ENCODE measurements at regions not wholly inside any gene's neighbourhood (a gene's known extent, or its start where the extent isn't known, plus 50 kb on each side); places are given as distances from the start of the nearest gene placed in this dataset.
"Not testable (repeated sequence)": the region's sequence is repeated elsewhere in the genome, so short reads cannot be mapped to it uniquely, and the experiment has no call there.

- DNase-seq: peak; percentile 67
Observed at GRCh38 chr21:34219334-34220060, 144.3 kb upstream of the KCNE2 start.

DNA sequence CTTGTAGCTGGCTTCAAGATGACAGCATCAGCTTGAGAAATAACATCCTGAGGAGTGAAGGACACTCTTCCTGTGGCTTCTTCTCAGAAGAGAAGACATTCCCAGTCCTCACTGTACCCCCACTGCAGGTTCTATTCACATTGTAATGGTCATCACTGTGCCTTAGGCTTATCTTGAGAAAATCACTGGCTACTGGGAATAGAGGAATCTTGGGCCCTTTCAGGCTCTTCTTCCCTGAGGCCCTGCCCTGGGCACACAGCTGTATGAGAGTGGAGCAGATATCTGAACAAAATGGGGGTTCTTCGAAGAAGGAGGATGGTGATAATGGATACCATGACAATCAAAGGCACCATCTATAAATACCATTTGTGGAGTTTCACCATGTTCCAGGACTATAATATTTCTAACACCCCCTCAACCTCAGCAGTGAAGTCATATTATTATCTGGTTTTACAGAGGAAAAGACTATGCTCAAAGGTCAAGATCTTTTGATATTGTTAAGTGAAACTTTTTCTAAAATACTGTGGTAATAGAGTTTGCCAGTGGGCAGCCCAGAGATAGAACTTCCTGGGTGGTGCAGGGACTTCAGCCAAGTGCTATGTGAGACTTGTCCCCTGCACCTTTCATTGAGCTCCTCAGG, 143.1 kb upstream of the KCNE2 start:
- no peak for DNase-seq

- no peak for DNase-seq
Observed at GRCh38 chr21:34221331-34222030, 142.3 kb upstream of the KCNE2 start.

DNA sequence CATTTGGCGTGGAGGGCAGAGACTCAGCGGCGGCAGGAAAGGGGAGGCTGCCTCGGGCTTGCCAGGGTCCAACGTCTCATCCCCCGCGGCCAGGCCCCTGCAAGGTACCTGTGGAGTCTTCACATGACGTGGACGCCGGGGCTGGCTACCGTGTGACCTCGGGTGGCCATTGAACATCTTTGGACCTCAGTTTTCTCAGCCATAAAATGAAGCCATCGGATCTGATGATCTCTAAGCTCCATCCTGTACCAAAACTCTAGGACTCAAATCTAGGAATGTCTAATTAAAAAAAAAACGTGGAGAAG, 141.8 kb upstream of the KCNE2 start:
- no peak for DNase-seq

GRCh38 chr21:34223376-34223775, 140.4 kb upstream of the KCNE2 start:
- no peak for DNase-seq

- peak; percentile 69 for DNase-seq
Observed at GRCh38 chr21:34227386-34227852, 136.4 kb upstream of the KCNE2 start.

DNA sequence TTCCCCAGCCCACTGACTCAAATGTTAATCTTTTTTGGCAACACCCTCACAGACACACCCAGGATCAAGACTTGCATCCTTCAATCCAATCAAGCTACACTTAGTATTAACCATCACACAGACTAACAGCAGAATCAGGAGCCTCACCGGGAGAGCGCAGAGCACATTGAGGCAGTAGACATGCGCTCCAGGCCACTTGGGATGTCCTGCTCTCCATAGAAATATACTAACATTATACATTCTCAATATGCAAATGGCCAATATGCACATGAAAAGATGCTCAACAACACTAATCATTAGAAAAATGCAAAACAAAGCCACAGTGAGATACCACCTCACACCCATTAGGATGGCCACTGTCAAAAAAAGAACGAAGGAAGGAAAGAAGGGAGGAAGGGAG, 135.0 kb upstream of the KCNE2 start:
- no peak for DNase-seq

DNA sequence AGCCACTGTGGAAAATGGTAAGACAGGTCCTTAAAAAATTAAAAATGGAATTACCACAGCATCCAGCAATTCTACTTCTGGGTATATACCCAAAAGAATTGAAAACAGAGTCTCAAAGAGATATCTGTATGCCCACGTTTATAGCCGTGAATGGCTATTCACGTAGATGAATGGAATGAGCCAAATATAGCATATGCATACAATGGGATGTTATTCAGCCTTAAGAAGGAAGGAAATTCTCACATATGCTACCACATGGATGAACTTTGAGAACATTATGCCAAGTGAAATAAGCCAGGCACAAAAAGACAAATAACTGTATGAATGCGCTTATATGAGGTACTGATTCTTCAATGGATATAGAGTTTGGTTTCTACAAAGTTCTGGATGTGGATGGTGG, 134.5 kb upstream of the KCNE2 start:
- no peak for DNase-seq

- not testable (repeated sequence) for DNase-seq
Observed at GRCh38 chr21:34233741-34234140, 130.1 kb upstream of the KCNE2 start.

GRCh38 chr21:34235514-34235913, 128.3 kb upstream of the KCNE2 start:
- DNase-seq: no peak

GRCh38 chr21:34242973-34243372, 120.8 kb upstream of the KCNE2 start:
- DNase-seq: no peak

- DNase-seq: peak; percentile 14
Observed at GRCh38 chr21:34243562-34243961, 120.2 kb upstream of the KCNE2 start.

- no peak for DNase-seq
Observed at GRCh38 chr21:34252751-34253150, 111.1 kb upstream of the KCNE2 start.

- no peak for DNase-seq
Observed at GRCh38 chr21:34255073-34255472, 108.7 kb upstream of the KCNE2 start.

DNA sequence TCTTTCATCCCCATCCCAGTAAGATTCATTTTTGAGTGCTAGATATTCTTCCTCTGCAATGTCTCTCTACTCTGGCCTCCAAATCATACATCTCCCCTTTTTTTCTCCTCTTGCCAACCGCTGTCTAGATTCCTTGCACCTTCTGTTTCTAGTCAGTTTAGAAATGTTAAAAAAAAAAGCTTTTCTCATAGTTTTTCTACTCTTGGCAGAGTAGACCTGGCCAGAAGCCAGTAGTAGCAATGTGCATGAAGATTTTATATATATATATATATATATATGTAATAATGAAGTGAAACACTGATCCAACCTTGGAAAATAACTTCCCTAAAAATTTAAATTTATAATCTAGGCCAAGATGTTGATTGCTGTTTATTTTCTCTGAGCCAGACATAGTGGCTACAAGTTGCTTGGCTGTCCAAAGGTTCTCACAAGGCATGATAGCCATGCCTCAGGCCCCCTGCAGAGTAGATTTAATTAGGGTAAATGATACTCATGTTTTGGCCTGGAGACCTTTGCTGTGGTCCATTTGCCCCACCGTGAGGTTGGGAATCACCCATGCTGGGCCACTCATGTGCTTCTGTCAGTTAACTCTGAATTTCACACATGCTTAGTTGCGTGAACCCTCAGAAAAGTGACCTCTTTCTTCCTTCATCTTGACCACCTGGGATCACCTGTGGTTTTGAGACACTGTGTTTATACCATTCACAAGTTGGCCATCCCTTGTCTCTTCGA, 103.4 kb upstream of the KCNE2 start:
- no peak for DNase-seq

GRCh38 chr21:34261841-34262468, 101.9 kb upstream of the KCNE2 start:
- DNase-seq: no peak

GRCh38 chr21:34262469-34262845, 101.3 kb upstream of the KCNE2 start:
- no peak for DNase-seq

DNA sequence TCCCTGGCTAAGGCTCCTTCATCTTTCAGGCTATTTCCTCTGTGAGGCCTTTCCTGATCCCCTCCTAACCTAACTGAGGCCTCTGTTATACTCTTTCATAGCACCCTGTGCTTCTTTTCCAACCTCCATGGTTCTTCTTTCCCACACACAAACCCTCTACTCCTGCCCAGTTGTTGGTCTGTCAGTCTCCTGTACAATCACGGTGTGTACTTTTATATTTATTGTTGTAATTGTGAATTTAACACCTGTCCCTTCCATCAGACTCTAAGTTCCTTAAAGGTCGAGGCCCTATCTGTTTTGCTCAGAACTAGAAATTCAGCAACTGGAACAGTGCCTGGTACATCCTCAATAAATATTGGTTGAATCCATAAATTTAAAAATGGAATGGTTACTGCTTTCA, 100.2 kb upstream of the KCNE2 start:
- DNase-seq: no peak

GRCh38 chr21:34266351-34266750, 97.5 kb upstream of the KCNE2 start:
- no peak for DNase-seq

DNA sequence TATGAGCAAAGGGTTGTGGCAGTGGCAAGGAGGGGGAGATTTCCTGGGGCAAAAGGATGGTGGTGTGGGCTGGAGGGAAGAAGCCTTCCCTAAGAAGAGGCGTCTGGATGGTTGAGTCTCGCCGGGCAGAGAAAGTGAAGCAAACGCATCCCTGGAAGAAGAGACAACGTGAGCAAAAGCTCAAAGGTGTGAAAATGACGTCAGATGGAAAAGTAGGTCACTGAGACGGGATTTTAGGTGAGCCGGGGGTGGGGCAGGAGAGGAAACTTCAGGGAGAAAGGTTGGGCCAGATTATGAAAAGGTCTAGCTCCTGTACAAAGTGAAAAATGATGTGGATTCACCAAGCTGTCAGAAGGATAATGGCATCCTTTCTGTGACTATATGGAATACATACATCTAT, 95.3 kb upstream of the KCNE2 start:
- no peak for DNase-seq

DNA sequence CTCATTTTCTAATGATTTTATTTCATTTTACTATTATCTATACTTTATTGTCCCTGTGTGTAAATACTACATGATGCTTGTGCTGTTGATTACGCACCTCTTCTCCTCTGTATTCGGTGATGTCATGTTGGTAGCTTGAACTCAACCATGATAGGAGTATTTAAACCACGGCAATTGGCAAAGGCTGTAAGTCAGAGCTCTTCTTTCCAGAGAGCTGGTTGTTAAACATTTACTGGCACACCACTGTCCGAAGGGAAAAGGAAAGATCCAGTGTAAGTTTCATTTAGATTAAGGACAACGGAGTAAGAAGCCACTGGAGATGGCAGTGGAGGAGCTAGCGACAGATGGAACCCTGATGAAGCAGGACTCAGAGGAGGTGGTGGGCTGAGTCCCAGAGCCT, 93.4 kb upstream of the KCNE2 start:
- DNase-seq: no peak

GRCh38 chr21:34271189-34271851, 92.5 kb upstream of the KCNE2 start:
- DNase-seq: peak; percentile 10
